Adipose tissue (tissue), 3 donors: ENCODE measurements at regions not wholly inside any gene's neighbourhood (a gene's known extent, or its start where the extent isn't known, plus 50 kb on each side); places are given as distances from the start of the nearest gene placed in this dataset.
"Not testable (repeated sequence)": the region's sequence is repeated elsewhere in the genome, so short reads cannot be mapped to it uniquely, and the experiment has no call there.

Source experiments
- H3K27ac ChIP-seq: one replicate; pipeline ENCODE4 v1.5.1; 2013; ENCODE audit warnings: low read depth, low read length
- WGBS, 3 donors: extraction: QIAGEN DNeasy Blood & Tissue Kit; methylation state at CpG; one replicate each; pipeline ENCODE4 v1.1.7; 2013; 5-methylcytosine and 5-hydroxymethylcytosine counted together
- donor health status: healthy with polysubstance abuse.
- donor health status: Bipolar disorder and iron deficiency.
- donor health status: healthy.

DNA sequence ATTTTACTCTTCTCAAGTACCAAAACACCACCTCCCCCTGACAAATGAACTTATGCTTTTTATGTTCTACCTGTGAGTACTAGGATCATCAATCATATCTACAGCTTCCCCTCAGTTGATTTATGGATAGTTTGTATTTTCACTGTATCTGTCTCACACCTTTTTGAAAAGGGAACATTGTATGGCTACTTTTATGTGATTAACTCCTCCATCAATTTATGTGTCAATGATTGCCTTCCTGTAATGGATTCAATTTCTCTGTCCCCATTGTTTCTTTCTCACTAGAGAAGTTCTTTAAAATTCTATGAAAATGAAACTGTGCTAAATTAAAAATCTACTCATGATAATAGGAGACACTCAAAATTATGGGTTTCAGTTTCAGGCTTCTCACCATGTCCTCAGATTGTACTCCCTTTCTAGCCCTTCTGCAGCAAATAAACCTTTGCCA is 935.0 kb downstream of the TRIB2 start:
- no peak overlapping the region for H3K27ac ChIP-seq

DNA sequence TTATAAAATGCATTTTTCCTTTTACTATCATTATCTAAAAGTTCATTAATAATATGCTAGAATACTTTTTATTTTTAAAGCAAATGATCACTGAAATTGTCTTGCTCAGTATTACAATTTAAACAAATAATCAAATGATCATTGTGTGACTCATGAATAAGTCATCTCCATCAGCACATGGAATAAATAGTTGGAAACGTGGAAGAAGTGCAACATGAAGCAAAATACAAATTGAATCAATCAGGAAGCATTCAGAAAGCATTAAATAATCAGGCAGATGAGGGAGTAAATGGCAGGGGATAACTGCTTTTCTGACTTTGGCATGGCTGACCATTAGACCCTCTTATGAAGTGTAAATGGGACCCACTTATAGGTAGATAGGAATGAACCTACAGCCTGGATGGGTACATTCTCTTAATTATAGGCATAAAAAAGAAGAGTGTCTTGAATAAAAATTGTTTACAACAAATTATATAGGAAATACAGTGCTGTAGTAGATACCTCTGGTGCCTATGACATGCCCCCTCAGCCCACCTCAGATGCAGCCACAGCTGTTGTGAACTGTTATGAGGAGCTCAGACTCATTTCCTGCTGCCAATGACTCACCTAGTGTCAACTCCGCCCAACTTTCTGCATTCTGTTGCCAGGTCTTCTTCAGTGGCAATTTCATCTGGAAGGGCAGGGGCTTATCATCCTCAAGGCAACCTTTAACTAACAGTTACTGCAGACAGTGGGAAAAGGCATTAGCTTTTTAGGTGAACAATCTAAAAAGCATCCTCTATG is 936.0 kb downstream of the TRIB2 start:
- 57 to 68% (median 65%) methylated on average over 2 of the region's 2 CpGs for WGBS, 3 donors
- no peak overlapping the region for H3K27ac ChIP-seq

DNA sequence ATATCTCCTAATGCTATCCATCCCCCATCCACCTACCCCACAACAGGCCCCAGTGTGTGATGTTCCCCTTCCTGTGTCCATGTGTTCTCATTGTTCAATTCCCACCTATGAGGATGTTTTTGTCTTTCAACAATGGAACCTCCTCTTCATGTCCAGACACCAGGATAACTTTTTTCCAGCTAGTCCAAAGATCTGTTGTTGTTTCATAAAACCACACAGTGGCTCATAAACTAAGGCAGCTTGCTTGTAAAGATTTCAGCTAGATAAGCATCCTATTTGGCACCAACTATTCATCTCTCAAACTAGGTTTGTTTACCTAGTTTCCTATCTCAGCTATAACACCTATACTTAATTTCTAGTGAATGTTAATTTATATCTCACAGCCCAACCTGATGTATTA is 937.7 kb downstream of the TRIB2 start:
- H3K27ac ChIP-seq, result no peak overlapping the region

DNA sequence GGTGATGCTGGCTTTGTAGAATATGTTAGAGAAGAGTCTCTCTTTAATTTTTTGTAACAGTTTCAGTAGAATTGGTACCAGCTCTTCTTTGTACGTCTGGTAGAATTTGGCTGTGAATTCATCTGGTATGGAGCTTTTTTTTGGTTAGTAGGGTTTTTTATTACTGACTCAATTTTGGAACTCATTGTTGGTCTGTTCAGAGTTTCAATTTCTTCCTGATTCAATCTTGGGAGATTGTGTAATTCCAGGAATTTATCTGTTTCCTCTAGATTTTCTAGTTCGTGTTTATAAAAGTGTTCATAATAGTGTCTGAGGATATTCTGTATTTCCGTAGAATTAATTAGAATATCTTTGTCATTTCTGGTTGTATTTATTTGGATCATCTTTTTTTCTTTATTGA is 943.5 kb downstream of the TRIB2 start:
- 59 to 75% (median 73%) methylated on average over 3 of the region's 3 CpGs for WGBS, 3 donors
- no peak overlapping the region for H3K27ac ChIP-seq

DNA sequence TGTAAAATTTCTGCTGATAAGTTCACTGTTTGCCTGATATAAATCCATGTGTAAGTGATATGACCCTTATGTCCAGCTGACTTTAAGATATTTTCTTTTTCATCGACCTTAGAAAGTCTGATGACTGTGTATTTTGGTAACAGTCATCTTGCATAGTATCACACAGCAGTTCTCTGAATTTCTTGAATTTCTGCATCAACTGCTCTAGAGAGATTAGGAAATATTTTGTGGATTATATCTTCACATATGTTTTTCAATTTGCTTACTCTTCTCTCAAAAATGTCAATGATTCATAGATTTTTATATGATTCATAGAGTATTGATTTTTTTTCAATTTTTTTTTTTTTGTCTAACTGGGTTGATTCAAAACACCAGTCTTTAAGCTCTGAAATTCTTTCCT is 945.3 kb downstream of the TRIB2 start:
- 71 to 74% (median 71%) methylated on average over 1 of the region's 1 CpG for WGBS, 3 donors
- H3K27ac ChIP-seq, result no peak overlapping the region

DNA sequence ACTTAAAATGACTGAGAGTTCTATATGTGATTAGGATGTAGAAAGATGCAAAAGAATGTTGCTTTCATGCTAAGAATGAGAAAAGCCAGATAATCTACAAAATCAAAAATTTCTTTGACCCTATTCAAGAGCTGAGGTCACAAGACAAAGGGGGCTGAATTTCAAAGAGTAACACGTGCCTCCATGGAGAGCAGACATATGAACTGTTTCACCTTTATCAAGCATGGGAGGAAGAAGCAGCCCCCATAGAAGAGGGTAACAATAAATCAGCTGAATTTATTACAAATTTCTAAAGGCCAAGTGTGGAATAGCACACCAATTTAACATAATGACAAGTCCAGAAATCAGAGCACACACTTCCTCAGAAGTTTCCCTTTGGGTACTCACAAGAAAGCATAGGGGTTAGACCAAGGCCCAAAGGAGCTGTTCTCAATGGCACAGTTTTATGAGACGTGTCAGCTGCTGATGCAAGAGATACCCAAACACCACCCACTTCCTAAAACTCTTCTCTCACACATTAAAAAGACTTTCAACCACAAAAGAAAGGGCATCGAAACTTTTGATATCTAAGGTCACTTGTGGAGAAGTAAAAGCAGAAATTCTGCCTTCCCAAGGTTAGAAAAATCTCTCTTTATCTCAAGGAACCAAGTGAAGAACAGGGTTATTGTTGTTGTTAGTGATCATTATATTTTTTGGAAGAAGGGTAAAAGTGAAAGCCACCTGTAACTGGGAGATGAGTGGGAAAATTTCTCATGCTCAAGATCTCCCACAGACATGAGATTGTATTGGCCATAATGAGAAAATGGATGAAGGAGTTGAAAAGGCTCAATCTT is 950.1 kb downstream of the TRIB2 start:
- 44 to 53% (median 46%) methylated on average over 3 of the region's 3 CpGs for whole genome bisulfite sequencing, 3 donors
- H3K27ac ChIP-seq, result no peak overlapping the region

DNA sequence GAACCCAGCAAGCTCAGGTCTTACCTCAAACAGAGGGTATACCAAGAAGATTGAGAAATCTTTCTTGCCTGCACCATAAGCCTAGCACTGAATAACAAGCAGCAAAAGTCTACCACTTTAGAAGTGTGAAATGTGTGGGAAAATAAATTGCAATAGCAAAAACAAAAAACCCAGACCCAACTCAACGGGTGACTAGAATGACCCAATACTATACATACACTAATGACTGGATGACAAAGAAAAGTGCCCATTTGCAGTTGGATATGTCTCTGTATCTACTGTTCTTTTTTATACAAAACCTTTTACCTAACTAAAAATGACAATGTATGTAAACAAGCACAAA is 950.6 kb downstream of the TRIB2 start:
- 76 to 81% (median 80%) methylated on average over 1 of the region's 1 CpG for WGBS, 3 donors
- H3K27ac ChIP-seq, result no peak overlapping the region

DNA sequence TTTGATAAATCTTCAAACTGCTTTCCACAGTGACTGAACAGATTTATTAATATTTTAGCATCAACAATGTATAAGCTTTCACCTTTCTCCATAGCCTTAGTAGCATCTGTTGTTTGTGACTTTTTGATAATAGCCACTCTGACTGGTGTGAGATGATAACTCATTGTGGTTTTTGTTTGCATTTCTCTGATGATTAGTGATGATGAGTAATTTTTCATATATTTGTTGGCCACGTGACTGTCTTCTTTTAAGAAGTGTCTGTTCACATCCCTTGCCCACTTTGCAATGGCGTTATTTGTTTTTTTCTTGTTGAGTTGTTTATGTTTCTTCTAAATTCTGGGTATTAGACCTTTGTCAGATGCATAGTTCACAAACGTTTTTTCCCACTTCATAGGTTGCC is 952.9 kb downstream of the TRIB2 start:
- WGBS, 3 donors, result 50 to 54% (median 51%) methylated on average over 3 of the region's 3 CpGs
- no peak overlapping the region for H3K27ac ChIP-seq

DNA sequence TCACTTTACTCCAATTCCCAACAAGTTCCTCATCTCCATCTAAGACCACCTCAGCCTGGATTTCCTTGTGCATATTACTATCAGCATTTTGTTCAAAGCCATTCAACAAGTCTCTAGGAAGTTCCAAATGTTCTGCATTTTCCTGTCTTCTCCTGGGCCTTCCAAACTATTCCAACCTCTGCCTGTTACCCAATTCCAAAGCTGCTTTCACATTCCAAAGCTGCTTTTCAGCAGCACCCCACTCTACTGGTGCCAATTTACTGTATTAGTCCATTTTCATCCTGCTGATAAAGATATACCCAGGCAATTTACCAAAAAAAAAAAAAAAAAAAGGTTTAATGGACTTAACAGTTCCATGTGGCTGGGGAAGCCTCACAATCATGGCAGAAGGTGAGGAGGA is 957.1 kb downstream of the TRIB2 start:
- not testable (repeated sequence) for H3K27ac ChIP-seq

DNA sequence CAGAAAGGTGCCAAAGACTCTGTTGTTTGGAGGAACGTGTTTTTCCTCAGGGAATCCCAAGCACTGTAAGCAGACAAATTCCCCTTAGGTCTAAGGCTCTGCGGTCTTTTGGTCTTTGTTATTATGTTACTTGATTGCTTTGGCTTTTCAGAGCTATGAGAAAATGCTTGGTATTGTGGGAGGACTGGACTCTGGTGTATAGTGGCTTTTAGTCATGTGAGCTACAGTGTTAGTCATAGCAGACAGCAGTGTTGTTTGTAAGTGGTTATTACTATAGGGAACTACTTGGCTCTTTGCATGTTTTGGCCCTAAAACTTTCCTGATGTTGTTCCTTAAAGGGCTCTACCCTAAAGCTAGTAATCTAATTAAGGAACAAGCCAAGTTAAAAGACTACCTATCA is 956.2 kb upstream of the LRATD1 start:
- H3K27ac ChIP-seq, result no peak overlapping the region
- 64 to 71% (median 70%) methylated on average over 2 of the region's 2 CpGs for WGBS, 3 donors

DNA sequence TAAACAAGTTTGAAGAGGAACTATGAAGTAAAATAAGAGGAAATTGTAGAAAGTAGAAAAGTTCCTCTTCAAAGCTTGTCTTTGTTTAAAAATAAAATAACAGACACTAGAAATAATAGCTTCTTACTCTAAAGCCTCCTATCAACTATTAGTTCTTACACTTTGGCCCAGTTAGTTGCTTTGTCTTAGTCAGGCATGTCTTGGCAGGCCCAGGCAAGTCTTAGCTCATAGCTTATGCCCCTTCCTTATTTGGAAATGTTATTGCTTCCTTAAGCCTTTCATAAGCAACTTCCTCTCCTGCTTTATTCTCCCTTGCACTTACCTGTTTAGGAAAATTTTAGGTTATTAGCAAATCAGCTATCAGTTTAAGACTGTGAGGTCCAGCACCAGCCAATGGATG is 950.6 kb upstream of the LRATD1 start:
- H3K27ac ChIP-seq, result no peak overlapping the region

DNA sequence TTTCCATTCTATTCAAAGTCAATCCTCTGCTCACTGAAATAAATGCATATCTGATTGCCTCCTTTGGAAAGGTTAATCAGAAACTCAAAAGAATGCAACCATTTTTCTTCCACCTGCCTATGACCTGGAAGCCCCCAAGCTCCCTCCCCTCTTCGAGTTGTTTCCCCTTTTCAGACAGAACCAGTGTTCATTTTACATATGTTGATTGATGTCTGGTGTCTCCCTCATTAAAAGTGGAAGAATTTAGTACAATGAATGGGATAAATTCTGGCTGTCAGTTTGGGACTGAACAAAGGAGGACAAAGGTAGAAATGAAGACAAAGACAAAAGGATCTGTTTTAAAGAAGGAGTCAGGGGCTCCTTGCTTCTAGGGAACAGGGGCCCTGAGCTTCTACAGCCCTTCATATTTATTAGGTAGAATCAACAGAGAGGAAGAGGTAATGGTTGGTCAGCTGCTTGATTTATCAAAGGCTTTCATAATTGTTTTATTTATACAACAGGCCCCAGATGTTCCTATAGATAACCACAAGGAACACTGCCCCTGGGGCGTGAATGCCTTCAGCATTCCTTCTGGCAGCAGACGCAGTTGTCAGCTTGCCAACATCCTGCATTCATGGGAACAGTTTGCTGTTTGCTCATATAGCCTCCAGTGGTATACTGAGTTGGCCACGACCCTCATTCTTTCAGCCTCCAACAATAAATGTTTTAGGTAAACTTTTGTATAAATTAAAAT is 949.8 kb upstream of the LRATD1 start:
- no peak overlapping the region for H3K27ac ChIP-seq
- 27 to 54% (median 45%) methylated on average over 4 of the region's 4 CpGs for WGBS, 3 donors

DNA sequence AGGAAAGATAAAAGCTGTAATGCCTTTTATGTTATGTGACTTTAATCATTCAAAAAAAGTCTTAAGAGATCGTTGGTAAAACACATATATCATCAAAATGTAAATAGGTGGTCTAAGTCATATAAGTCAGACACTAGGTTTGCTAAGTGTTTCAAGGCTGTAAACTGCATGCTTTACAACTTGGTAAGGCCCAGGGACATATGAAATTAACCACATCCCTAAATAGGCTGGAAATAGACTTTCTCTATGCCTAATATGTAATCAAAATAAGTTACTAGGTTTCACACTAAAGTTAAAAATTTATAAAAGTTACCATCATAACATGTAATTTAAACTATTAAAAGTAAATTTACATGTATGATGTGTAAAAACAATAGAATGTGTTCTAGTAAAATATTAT is 946.3 kb upstream of the LRATD1 start:
- 53 to 65% (median 63%) methylated on average over 1 of the region's 1 CpG for WGBS, 3 donors
- H3K27ac ChIP-seq, result no peak overlapping the region

DNA sequence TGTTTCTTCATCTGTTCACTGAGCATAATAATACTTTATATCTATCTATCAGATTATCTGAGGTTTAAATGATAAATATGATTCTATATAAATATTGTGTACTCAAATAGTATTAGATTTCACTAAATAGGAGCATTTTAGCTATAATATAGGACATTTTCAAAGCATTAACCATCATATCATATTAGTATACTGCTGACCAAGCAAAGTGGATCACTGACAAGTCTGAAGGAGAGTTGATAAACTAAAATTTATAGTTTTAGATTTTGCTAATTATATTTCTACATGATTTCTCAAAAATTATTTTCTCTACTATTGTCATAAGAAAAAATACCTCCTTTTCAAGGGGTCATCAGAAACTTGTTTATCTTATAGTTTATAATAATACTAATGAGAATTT is 937.8 kb upstream of the LRATD1 start:
- H3K27ac ChIP-seq, result no peak overlapping the region

DNA sequence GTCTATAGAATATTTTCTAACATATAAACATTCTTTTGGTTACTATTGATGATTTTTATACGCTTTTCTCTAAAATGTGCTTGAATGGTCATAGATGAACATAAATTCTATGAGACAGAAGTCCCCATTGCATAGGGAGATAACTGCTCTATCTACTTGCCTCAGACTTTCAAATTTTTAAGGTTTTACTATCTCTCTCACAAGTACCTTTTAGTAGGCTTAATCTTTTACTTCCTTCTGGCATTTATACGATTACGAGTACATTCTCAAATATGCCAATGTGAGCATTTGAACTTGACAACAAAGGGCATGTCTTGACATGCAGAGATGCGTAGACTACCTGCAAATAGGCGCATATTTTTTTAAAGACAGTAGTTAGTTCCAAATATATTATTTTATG is 935.9 kb upstream of the LRATD1 start:
- H3K27ac ChIP-seq, result no peak overlapping the region
- 86 to 88% (median 86%) methylated on average over 5 of the region's 5 CpGs for WGBS, 3 donors

DNA sequence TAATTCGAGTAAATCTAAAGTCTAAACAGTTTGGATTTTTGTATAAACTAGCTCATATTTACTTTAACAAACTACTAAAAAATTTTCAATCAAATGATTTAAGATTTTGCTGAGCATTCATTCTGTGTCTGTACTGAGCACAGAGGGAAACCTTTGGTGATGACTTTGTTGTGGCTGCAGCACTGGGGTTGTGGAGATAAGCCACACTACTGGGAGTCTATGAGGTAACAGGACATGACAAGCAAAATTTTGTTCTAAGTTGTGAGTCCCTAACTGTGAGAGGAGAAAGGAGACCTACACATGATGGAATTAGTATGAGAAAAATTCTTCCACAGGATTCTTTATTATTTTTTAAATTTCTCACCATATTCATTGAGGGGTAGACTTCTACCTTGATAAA is 933.7 kb upstream of the LRATD1 start:
- WGBS, 3 donors, result 43 to 68% (median 50%) methylated on average over 1 of the region's 1 CpG
- no peak overlapping the region for H3K27ac ChIP-seq

DNA sequence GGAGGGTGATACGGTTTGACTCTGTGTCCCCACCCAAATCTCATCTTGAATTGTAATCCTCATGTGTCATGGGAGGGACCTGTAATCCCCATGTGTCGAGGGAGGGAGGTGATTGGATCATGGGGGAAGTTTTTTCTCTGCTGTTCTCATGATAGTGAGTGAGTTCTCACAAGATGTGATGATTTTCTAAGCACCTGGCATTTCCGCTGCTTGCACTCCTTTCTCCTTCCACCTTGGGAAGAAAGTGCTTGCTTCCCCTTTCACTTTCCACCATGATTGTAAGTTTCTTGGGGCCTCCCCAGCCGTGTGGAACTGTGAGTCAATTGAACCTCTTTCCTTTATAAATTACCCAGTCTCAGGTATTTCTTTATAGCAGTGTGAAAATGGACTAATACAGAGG is 932.6 kb upstream of the LRATD1 start:
- H3K27ac ChIP-seq, result not testable (repeated sequence)
- 63 to 66% (median 66%) methylated on average over 4 of the region's 4 CpGs for WGBS, 3 donors

DNA sequence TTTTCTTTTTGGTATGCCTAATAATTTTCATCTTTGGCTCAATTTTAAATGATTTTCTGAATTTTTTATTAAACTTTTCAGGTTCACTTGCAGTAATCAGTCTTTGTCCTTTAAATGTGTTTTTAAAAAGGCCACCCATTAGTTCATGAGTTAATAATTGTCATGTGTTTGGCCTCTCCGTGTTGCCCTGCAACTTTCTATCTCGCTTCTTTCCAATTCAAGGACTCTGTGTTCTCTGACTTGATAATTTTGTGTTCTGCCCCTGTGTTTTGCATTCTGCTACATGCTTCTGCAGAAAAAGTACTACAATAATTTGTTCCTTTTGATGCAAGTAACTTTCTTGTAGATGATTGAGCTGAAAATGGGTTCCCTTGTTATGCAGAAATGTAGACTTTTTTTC is 921.4 kb upstream of the LRATD1 start:
- H3K27ac ChIP-seq, result no peak overlapping the region
- WGBS, 3 donors, result 39 to 85% (median 82%) methylated on average over 2 of the region's 2 CpGs

DNA sequence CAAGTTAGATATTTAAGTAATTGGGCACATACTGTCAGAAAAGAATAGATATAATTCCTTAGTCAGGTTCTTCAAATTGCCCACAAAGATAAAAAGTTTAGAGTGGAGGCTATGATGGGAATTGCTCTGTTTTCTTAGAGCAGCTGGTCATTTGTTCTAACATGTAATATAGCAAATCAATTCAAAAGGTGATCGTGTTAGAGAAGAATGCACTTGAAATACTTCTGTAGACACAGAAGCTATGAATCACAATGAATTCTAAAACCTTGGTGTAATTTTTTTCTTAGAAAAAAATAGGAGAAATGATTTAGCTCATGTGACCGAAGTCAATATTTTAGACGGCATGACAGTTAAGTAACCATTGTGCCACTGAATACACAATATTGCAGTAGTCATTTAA is 918.1 kb upstream of the LRATD1 start:
- no peak overlapping the region for H3K27ac ChIP-seq
- WGBS, 3 donors, result 79 to 94% (median 88%) methylated on average over 3 of the region's 3 CpGs

DNA sequence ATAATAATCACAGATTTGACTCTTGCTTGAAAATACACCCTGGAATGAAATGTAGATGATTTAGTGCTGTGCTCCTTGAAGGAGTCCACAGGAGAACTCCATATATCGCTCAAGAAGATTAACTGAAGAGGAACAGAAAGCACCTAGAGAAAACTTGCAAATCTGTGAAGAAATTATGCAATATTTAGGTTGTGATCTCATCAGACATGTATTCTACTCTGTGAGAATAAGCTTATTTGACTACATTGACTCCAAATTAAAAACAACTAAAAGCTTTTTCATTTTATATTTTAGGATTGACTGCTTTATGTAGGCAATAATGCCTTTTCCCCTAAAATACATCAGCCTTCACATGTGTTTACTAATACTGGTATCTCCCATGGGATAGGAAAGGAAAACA is 906.6 kb upstream of the LRATD1 start:
- 67 to 77% (median 70%) methylated on average over 1 of the region's 1 CpG for WGBS, 3 donors
- H3K27ac ChIP-seq, result no peak overlapping the region
